ENCODE measurements at regions not wholly inside any gene's neighbourhood (a gene's known extent, or its start where the extent isn't known, plus 50 kb on each side); places are given as distances from the start of the nearest gene placed in this dataset.
"Not testable (repeated sequence)": the region's sequence is repeated elsewhere in the genome, so short reads cannot be mapped to it uniquely, and the experiment has no call there.

- Mint-ChIP-seq H3K27ac (no peak overlapping the region), H3K27me3 (ENCODE audit: low read depth) (no peaks in the 10 kb centered on the region), H3K4me3 (no peak overlapping the region), H3K9me3 (ENCODE audit: insufficient read depth) (peaks cover 6% of the 10 kb centered on the region), H3K4me1 (ENCODE audit: low read depth) (no peaks in the 10 kb centered on the region), H3K36me3 (ENCODE audit: low read depth) (no peaks in the 10 kb centered on the region)
- POLR2A ChIA-PET, result no interaction called here
- no peak for ATAC-seq
- CTCF ChIA-PET, result no interaction called here
- DNase-seq, result no peak
Observed at GRCh38 chr22:33971561-33971961, 51.3 kb upstream of the LARGE1 start.

- no peak for DNase-seq
- Mint-ChIP-seq H3K4me3 (no peak overlapping the region), H3K4me1 (ENCODE audit: low read depth) (no peaks in the 10 kb centered on the region), H3K36me3 (ENCODE audit: low read depth) (no peaks in the 10 kb centered on the region), H3K9me3 (ENCODE audit: insufficient read depth) (peaks cover 6% of the 10 kb centered on the region), H3K27me3 (ENCODE audit: low read depth) (no peaks in the 10 kb centered on the region), H3K27ac (no peak overlapping the region)
- ChIA-PET POLR2A (no interaction called here), CTCF (no interaction called here)
- no peak for ATAC-seq
Observed at GRCh38 chr22:33975841-33976240, 55.6 kb upstream of the LARGE1 start.

GRCh38 chr22:33983558-33983957 is 63.3 kb upstream of the LARGE1 start:
- DNase-seq, result no peak

GRCh38 chr22:33984211-33984610 is 63.9 kb upstream of the LARGE1 start:
- ATAC-seq, result no peak
- no peaks in the 10 kb centered on the region for H3K36me3 Mint-ChIP-seq (ENCODE audit: low read depth)
- no peaks in the 10 kb centered on the region for H3K27me3 Mint-ChIP-seq (ENCODE audit: low read depth)
- H3K4me3 Mint-ChIP-seq, result no peak overlapping the region
- H3K9me3 Mint-ChIP-seq (ENCODE audit: insufficient read depth), result no peaks in the 10 kb centered on the region
- H3K4me1 Mint-ChIP-seq (ENCODE audit: low read depth), result no peaks in the 10 kb centered on the region
- no peak overlapping the region for H3K27ac Mint-ChIP-seq
- DNase-seq, result no peak
- ChIA-PET CTCF (no interaction called here), POLR2A (no interaction called here)

More at GRCh38 chr22:33983558-33983957, 63.3 kb upstream of the LARGE1 start:
- no peak for ATAC-seq
- H3K27ac Mint-ChIP-seq, result no peak overlapping the region
- H3K27me3 Mint-ChIP-seq (ENCODE audit: low read depth), result no peaks in the 10 kb centered on the region
- no peak overlapping the region for H3K4me3 Mint-ChIP-seq
- ChIA-PET POLR2A (no interaction called here), CTCF (no interaction called here)
- no peaks in the 10 kb centered on the region for H3K36me3 Mint-ChIP-seq (ENCODE audit: low read depth)
- no peaks in the 10 kb centered on the region for H3K9me3 Mint-ChIP-seq (ENCODE audit: insufficient read depth)
- no peaks in the 10 kb centered on the region for H3K4me1 Mint-ChIP-seq (ENCODE audit: low read depth)

GRCh38 chr22:33984656-33985285 is 64.5 kb upstream of the LARGE1 start:
- Mint-ChIP-seq H3K27ac (no peak overlapping the region), H3K4me1 (ENCODE audit: low read depth) (no peaks in the 10 kb centered on the region), H3K36me3 (ENCODE audit: low read depth) (no peaks in the 10 kb centered on the region), H3K27me3 (ENCODE audit: low read depth) (no peaks in the 10 kb centered on the region), H3K4me3 (no peak overlapping the region), H3K9me3 (ENCODE audit: insufficient read depth) (no peaks in the 10 kb centered on the region)
- ChIA-PET CTCF (no interaction called here), POLR2A (no interaction called here)
- ATAC-seq, result no peak
- DNase-seq, result no peak

GRCh38 chr22:33985506-33985905 is 65.2 kb upstream of the LARGE1 start:
- H3K36me3 Mint-ChIP-seq (ENCODE audit: low read depth), result no peaks in the 10 kb centered on the region
- CTCF ChIA-PET, result no interaction called here
- DNase-seq (no peak), ATAC-seq (no peak)
- H3K9me3 Mint-ChIP-seq (ENCODE audit: insufficient read depth), result no peaks in the 10 kb centered on the region
- H3K27ac Mint-ChIP-seq, result no peak overlapping the region
- H3K27me3 Mint-ChIP-seq (ENCODE audit: low read depth), result no peaks in the 10 kb centered on the region
- POLR2A ChIA-PET, result no interaction called here
- no peak overlapping the region for H3K4me3 Mint-ChIP-seq
- H3K4me1 Mint-ChIP-seq (ENCODE audit: low read depth), result no peaks in the 10 kb centered on the region

- H3K4me1 Mint-ChIP-seq (ENCODE audit: low read depth), result no peaks in the 10 kb centered on the region
- no peaks in the 10 kb centered on the region for H3K36me3 Mint-ChIP-seq (ENCODE audit: low read depth)
- H3K27me3 Mint-ChIP-seq (ENCODE audit: low read depth), result no peaks in the 10 kb centered on the region
- CTCF ChIA-PET, result no interaction called here
- no peak overlapping the region for H3K4me3 Mint-ChIP-seq
- H3K27ac Mint-ChIP-seq, result no peak overlapping the region
- H3K9me3 Mint-ChIP-seq (ENCODE audit: insufficient read depth), result no peaks in the 10 kb centered on the region
- POLR2A ChIA-PET, result no interaction called here
- no peak for DNase-seq
- no peak for ATAC-seq
Observed at GRCh38 chr22:33986167-33986771, 66.0 kb upstream of the LARGE1 start.

- H3K4me1 Mint-ChIP-seq (ENCODE audit: low read depth), result no peaks in the 10 kb centered on the region
- ATAC-seq, result no peak
- CTCF ChIA-PET, result no interaction called here
- H3K27ac Mint-ChIP-seq, result no peak overlapping the region
- DNase-seq, result no peak
- no peaks in the 10 kb centered on the region for H3K36me3 Mint-ChIP-seq (ENCODE audit: low read depth)
- H3K27me3 Mint-ChIP-seq (ENCODE audit: low read depth), result no peaks in the 10 kb centered on the region
- POLR2A ChIA-PET, result no interaction called here
- H3K9me3 Mint-ChIP-seq (ENCODE audit: insufficient read depth), result no peaks in the 10 kb centered on the region
- H3K4me3 Mint-ChIP-seq, result no peak overlapping the region
Observed at GRCh38 chr22:33986954-33987353, 66.7 kb upstream of the LARGE1 start.

- H3K4me1 Mint-ChIP-seq (ENCODE audit: low read depth); DNase-seq; CTCF ChIA-PET; H3K4me3 Mint-ChIP-seq; ATAC-seq; H3K36me3 Mint-ChIP-seq (ENCODE audit: low read depth); H3K9me3 Mint-ChIP-seq (ENCODE audit: insufficient read depth); H3K27ac Mint-ChIP-seq; H3K27me3 Mint-ChIP-seq (ENCODE audit: low read depth); POLR2A ChIA-PET: not testable (repeated sequence)
Observed at GRCh38 chr22:33989263-33989662, 69.0 kb upstream of the LARGE1 start.

- H3K9me3 Mint-ChIP-seq (ENCODE audit: insufficient read depth), result peaks cover 6% of the 10 kb centered on the region
- ChIA-PET POLR2A (no interaction called here), CTCF (no interaction called here)
- DNase-seq (no peak), ATAC-seq (no peak)
- H3K4me1 Mint-ChIP-seq (ENCODE audit: low read depth), result no peaks in the 10 kb centered on the region
- no peaks in the 10 kb centered on the region for H3K36me3 Mint-ChIP-seq (ENCODE audit: low read depth)
- no peak overlapping the region for H3K4me3 Mint-ChIP-seq
- no peak overlapping the region for H3K27ac Mint-ChIP-seq
- H3K27me3 Mint-ChIP-seq (ENCODE audit: low read depth), result no peaks in the 10 kb centered on the region
Observed at GRCh38 chr22:33991620-33992019, 71.3 kb upstream of the LARGE1 start.

- DNase-seq (no peak), ATAC-seq (no peak)
- Mint-ChIP-seq H3K4me3 (no peak overlapping the region), H3K4me1 (ENCODE audit: low read depth) (no peaks in the 10 kb centered on the region), H3K27ac (no peak overlapping the region), H3K9me3 (ENCODE audit: insufficient read depth) (peaks cover 30% of the 10 kb centered on the region), H3K27me3 (ENCODE audit: low read depth) (no peaks in the 10 kb centered on the region), H3K36me3 (ENCODE audit: low read depth) (no peaks in the 10 kb centered on the region)
- CTCF ChIA-PET, result no interaction called here
- POLR2A ChIA-PET, result no interaction called here
Observed at GRCh38 chr22:33996824-33997223, 76.5 kb upstream of the LARGE1 start.

GRCh38 chr22:34000879-34001526 is 80.7 kb upstream of the LARGE1 start:
- Mint-ChIP-seq H3K27ac (no peak overlapping the region), H3K9me3 (ENCODE audit: insufficient read depth) (peaks cover 32% of the 10 kb centered on the region), H3K4me3 (no peak overlapping the region), H3K4me1 (ENCODE audit: low read depth) (no peaks in the 10 kb centered on the region), H3K36me3 (ENCODE audit: low read depth) (no peaks in the 10 kb centered on the region), H3K27me3 (ENCODE audit: low read depth) (no peaks in the 10 kb centered on the region)
- ChIA-PET CTCF (no interaction called here), POLR2A (no interaction called here)
- DNase-seq (no peak), ATAC-seq (no peak)

Data from activated CD8-positive, alpha-beta T cell treated with anti-CD3 and anti-CD28 coated beads, Interleukin-2, amount 10 ng/mL, durations not matched to agents 7 days and 5 days (primary cell).